ENCODE measurements at regions not wholly inside any gene's neighbourhood (a gene's known extent, or its start where the extent isn't known, plus 50 kb on each side); places are given as distances from the start of the nearest gene placed in this dataset.

GRCh38 chr20:48564982-48565539, 262.7 kb downstream of the PREX1 start:
- TF ChIP-seq CTCF (IDR thresholded peaks at IDR 0.05) (no peak), POLR2A (IDR thresholded peaks at IDR 0.05; ENCODE audit: low read depth) (no peak), EP300 (IDR thresholded peaks at IDR 0.05) (no peak), POLR2AphosphoS5 (IDR thresholded peaks at IDR 0.05) (no peak)
- Histone ChIP-seq H3K27ac (replicated peaks in 1 of 4) (no peak overlapping the region), H3K4me1 (no peaks in the 10 kb centered on the region), H3K27me3 (peaks cover 0 to 14% (median 0%) of the 10 kb centered on the region in 4 donors), H3K36me3 (no peaks in the 10 kb centered on the region), H3K4me3 (no peak overlapping the region), H3K9me3 (no peaks in the 10 kb centered on the region)
- intact Hi-C loops (cut with DNase I) = no loop called here
- no peak for DNase-seq (ENCODE audit: extremely low spot score)
- WGBS = 76% methylated on average over 8 of the region's 8 CpGs

- WGBS = 92% methylated on average over 21 of the region's 21 CpGs
- Histone ChIP-seq H3K4me1 (no peaks in the 10 kb centered on the region), H3K27ac (replicated peaks in 1 of 4) (no peak overlapping the region), H3K36me3 (no peaks in the 10 kb centered on the region), H3K9me3 (no peaks in the 10 kb centered on the region), H3K27me3 (peaks cover 0 to 14% (median 0%) of the 10 kb centered on the region in 4 donors), H3K4me3 (no peak overlapping the region)
- intact Hi-C loops (cut with DNase I) = no loop called here
- no peak for TF ChIP-seq POLR2AphosphoS5 (IDR thresholded peaks at IDR 0.05)
- TF ChIP-seq EP300 (IDR thresholded peaks at IDR 0.05) = no peak
- TF ChIP-seq POLR2A (IDR thresholded peaks at IDR 0.05; ENCODE audit: low read depth) = no peak
- no peak for TF ChIP-seq CTCF (IDR thresholded peaks at IDR 0.05)
- no peak for DNase-seq (ENCODE audit: extremely low spot score)
These were observed 264.5 kb downstream of the PREX1 start for GRCh38 chr20:48563191-48563870.

- intact Hi-C loops (cut with DNase I) = no loop called here
- no peaks in the 10 kb centered on the region for H3K9me3 ChIP-seq
- DNase-seq (ENCODE audit: extremely low spot score) = no peak
- TF ChIP-seq POLR2AphosphoS5 (IDR thresholded peaks at IDR 0.05) (no peak), EP300 (IDR thresholded peaks at IDR 0.05) (no peak)
- peaks cover 0 to 14% (median 0%) of the 10 kb centered on the region in 4 donors for H3K27me3 ChIP-seq
- no peak overlapping the region for H3K27ac ChIP-seq (replicated peaks in 1 of 4)
- no peaks in the 10 kb centered on the region for H3K4me1 ChIP-seq
- no peaks in the 10 kb centered on the region for H3K36me3 ChIP-seq
- H3K4me3 ChIP-seq = no peak overlapping the region
- WGBS = 72% methylated on average over 5 of the region's 5 CpGs
These were observed 265.1 kb downstream of the PREX1 start for GRCh38 chr20:48562586-48563116.

GRCh38 chr20:48558906-48559305, 268.9 kb downstream of the PREX1 start:
- no peak for DNase-seq (ENCODE audit: extremely low spot score)
- TF ChIP-seq POLR2AphosphoS5 (IDR thresholded peaks at IDR 0.05) = no peak
- TF ChIP-seq EP300 (IDR thresholded peaks at IDR 0.05) = no peak
- TF ChIP-seq CTCF (IDR thresholded peaks at IDR 0.05) = no peak
- no peak for TF ChIP-seq POLR2A (IDR thresholded peaks at IDR 0.05; ENCODE audit: low read depth)
- 75% methylated on average over 4 of the region's 4 CpGs for WGBS
- no peaks in the 10 kb centered on the region for H3K4me1 ChIP-seq
- H3K9me3 ChIP-seq = no peaks in the 10 kb centered on the region
- no peaks in the 10 kb centered on the region for H3K36me3 ChIP-seq
- H3K27me3 ChIP-seq = no peaks in the 10 kb centered on the region
- intact Hi-C loops (cut with DNase I) = no loop called here
- H3K27ac ChIP-seq (replicated peaks in 1 of 4) = no peak overlapping the region
- H3K4me3 ChIP-seq = no peak overlapping the region

- Histone ChIP-seq H3K27ac (replicated peaks in 1 of 4) (no peak overlapping the region), H3K36me3 (no peaks in the 10 kb centered on the region), H3K4me3 (no peak overlapping the region), H3K27me3 (no peaks in the 10 kb centered on the region), H3K9me3 (no peaks in the 10 kb centered on the region), H3K4me1 (no peaks in the 10 kb centered on the region)
- WGBS = 90% methylated on average over 3 of the region's 3 CpGs
- DNase-seq (ENCODE audit: extremely low spot score) = no peak
- TF ChIP-seq EP300 (IDR thresholded peaks at IDR 0.05) (no peak), POLR2AphosphoS5 (IDR thresholded peaks at IDR 0.05) (no peak), CTCF (IDR thresholded peaks at IDR 0.05) (no peak), POLR2A (IDR thresholded peaks at IDR 0.05; ENCODE audit: low read depth) (no peak)
- intact Hi-C loops (cut with DNase I) = no loop called here
These were observed 270.4 kb downstream of the PREX1 start for GRCh38 chr20:48557380-48557779.
